ENCODE measurements at regions not wholly inside any gene's neighbourhood (a gene's known extent, or its start where the extent isn't known, plus 50 kb on each side); places are given as distances from the start of the nearest gene placed in this dataset.

DNA sequence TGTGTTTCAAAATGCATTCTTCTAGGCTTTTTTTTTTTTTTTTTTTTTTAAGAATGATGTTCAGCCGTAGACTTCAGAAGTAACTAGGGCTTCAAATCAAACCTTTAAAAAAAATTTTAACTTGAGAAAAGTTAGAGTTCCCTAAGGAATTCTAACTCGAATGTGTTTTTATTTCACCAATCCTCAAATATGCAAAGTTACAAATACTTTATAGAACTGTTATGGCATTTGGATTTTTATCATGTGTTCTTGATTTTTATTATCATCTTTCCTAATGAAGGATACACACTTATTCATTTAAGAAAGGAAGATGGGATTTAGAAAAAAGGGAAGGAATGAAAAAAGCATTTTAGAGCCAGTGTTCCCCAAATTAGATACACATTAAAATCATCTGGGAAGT lies 200.6 kb upstream of the LDB2 start:
- no peak for DNase-seq
- no peaks in the 10 kb centered on the region for H3K27me3 ChIP-seq
- no peaks in the 10 kb centered on the region for H3K36me3 ChIP-seq
- TF ChIP-seq CTCF (IDR thresholded peaks at IDR 0.05) = no peak
- H3K9me3 ChIP-seq = no peaks in the 10 kb centered on the region
- no peak for ATAC-seq
- no peak overlapping the region for H3K27ac ChIP-seq
- intact Hi-C loops (cut with DNase I) = no loop called here
- H3K4me3 ChIP-seq = no peak overlapping the region
- H3K4me1 ChIP-seq = no peaks in the 10 kb centered on the region

DNA sequence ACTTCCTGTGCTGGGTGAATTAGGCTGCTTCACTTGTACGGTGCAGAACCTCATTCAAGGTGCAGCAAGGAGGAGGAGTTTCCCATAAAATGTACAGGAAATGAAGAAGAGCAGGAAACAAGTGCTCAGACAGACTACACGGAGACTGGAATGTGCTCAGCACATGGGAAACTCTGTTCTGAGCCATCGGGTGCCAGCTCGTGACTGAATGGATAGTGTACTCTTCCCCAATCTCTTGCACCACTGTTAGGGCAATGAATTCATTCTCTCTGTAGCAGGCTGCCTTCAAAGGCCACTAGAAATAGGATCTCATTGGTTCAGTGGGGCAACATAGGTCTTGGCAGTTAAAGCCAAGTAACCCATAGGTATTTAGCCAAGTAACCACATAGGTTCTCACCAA lies 200.0 kb upstream of the LDB2 start:
- Histone ChIP-seq H3K36me3 (no peaks in the 10 kb centered on the region), H3K4me1 (no peaks in the 10 kb centered on the region), H3K4me3 (no peak overlapping the region), H3K27me3 (no peaks in the 10 kb centered on the region), H3K27ac (no peak overlapping the region), H3K9me3 (no peaks in the 10 kb centered on the region)
- no peak for TF ChIP-seq CTCF (IDR thresholded peaks at IDR 0.05)
- ATAC-seq (no peak), DNase-seq (no peak)
- intact Hi-C loops (cut with DNase I) = no loop called here

- intact Hi-C loops (cut with DNase I) = no loop called here
- DNase-seq = no peak
- no peak for ATAC-seq
- Histone ChIP-seq H3K9me3 (no peaks in the 10 kb centered on the region), H3K27ac (no peak overlapping the region), H3K36me3 (no peaks in the 10 kb centered on the region), H3K4me3 (no peak overlapping the region), H3K27me3 (no peaks in the 10 kb centered on the region), H3K4me1 (no peaks in the 10 kb centered on the region)
- TF ChIP-seq CTCF (IDR thresholded peaks at IDR 0.05) = no peak
Observed at GRCh38 chr4:17097362-17097761, 198.9 kb upstream of the LDB2 start.

DNA sequence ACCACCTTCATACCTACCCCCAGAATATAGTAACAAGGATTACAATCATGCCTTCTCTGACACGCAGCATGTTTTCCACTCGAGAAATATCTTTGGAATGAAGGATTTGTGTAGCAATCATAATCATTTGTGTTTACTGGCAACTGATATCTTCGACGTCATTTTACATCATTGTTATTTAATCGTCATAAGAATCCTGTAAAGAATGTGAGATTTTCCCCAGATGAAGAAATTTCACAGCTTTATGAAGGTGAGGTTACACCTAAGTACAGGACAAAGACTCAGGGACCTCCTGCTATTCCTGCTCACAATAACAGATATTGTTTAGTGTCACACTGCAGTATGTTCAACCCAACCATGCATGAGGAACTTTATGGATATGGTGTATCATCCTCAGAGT lies 198.2 kb upstream of the LDB2 start:
- Histone ChIP-seq H3K36me3 (no peaks in the 10 kb centered on the region), H3K4me1 (no peaks in the 10 kb centered on the region), H3K27me3 (no peaks in the 10 kb centered on the region), H3K27ac (no peak overlapping the region), H3K9me3 (no peaks in the 10 kb centered on the region), H3K4me3 (no peak overlapping the region)
- intact Hi-C loops (cut with DNase I) = no loop called here
- no peak for DNase-seq
- TF ChIP-seq CTCF (IDR thresholded peaks at IDR 0.05) = no peak
- no peak for ATAC-seq

GRCh38 chr4:17095771-17096170 lies 197.3 kb upstream of the LDB2 start:
- Histone ChIP-seq H3K4me1 (no peaks in the 10 kb centered on the region), H3K27ac (no peak overlapping the region), H3K4me3 (no peak overlapping the region), H3K9me3 (no peaks in the 10 kb centered on the region), H3K36me3 (no peaks in the 10 kb centered on the region), H3K27me3 (no peaks in the 10 kb centered on the region)
- DNase-seq = no peak
- ATAC-seq = no peak
- TF ChIP-seq CTCF (IDR thresholded peaks at IDR 0.05) = no peak
- intact Hi-C loops (cut with DNase I) = no loop called here
